ENCODE measurements at regions not wholly inside any gene's neighbourhood (a gene's known extent, or its start where the extent isn't known, plus 50 kb on each side); places are given as distances from the start of the nearest gene placed in this dataset.

GRCh38 chr5:114311281-114311680, 50.6 kb upstream of the KCNN2 start:
- RAD21 ChIA-PET (ENCODE audit: low non-redundant PET in 1 of 2, low total read pairs in 2 of 2, uncharacterized antibody in 2 of 2, unreplicated experiment in 2 of 2) = no interaction called here
- Histone ChIP-seq H3K4me2 (ENCODE audit: low read length) (no peak overlapping the region), H3K27ac (ENCODE audit: low read depth, low read length) (no peak overlapping the region), H4K20me1 (ENCODE audit: insufficient read depth) (no peaks in the 10 kb centered on the region), H2AFZ (ENCODE audit: low read depth, low read length, poor library complexity, severe bottlenecking) (no peak overlapping the region), H3K4me3 (replicated peaks in 1 of 2; ENCODE audit: low read depth in 1 of 2, low read length in 2 of 2) (no peak overlapping the region), H3K79me2 (ENCODE audit: insufficient read depth, low read length) (no peaks in the 10 kb centered on the region), H3K9me2 (ENCODE audit: insufficient read depth) (no peaks in the 10 kb centered on the region), H3K27me3 (ENCODE audit: insufficient read depth, low read length) (peaks cover 19% of the 10 kb centered on the region; the same call in 1 of the 2 replicates), H3K9ac (ENCODE audit: low read length) (no peak overlapping the region), H3K9me3 (ENCODE audit: control insufficient read depth in 1 of 2, insufficient read depth in 1 of 2, low read depth in 1 of 2, low read length in 2 of 2) (no peaks in the 10 kb centered on the region), H3K36me3 (ENCODE audit: control insufficient read depth in 1 of 2, insufficient read depth in 2 of 2, low read length in 2 of 2) (no peaks in the 10 kb centered on the region), H3K4me1 (ENCODE audit: control insufficient read depth in 1 of 2, insufficient read depth in 2 of 2, low read length in 2 of 2) (no peaks in the 10 kb centered on the region)
- intact Hi-C loops (cut with micrococcal nuclease) = no loop called here
- CTCF ChIA-PET = no interaction called here
- no peak for TF ChIP-seq CEBPB (IDR thresholded peaks at IDR 0.05; ENCODE audit: low read depth)
- TF ChIP-seq POLR2A (IDR thresholded peaks at IDR 0.05; ENCODE audit: borderline replicate concordance, extremely low read depth, insufficient read depth, insufficient read length) = no peak
- TF ChIP-seq EZH2phosphoT487 (IDR thresholded peaks at IDR 0.05; ENCODE audit: borderline replicate concordance) = no peak
- no peak for TF ChIP-seq SRF (IDR thresholded peaks at IDR 0.05; ENCODE audit: low read depth)
- no peak for TF ChIP-seq TCF7L2 (IDR thresholded peaks at IDR 0.05; ENCODE audit: borderline replicate concordance, extremely low read depth, insufficient read depth, insufficient read length)
- no peak for TF ChIP-seq CBX3 (IDR thresholded peaks at IDR 0.05; ENCODE audit: low read depth)
- no peak for TF ChIP-seq ATF3 (IDR thresholded peaks at IDR 0.05)
- no peak for TF ChIP-seq ZNF274 (IDR thresholded peaks at IDR 0.05; ENCODE audit: low read depth, low read length)
- DNase-seq (ENCODE audit: low read depth, low spot score) (no peak), ATAC-seq (no peak)
- POLR2A ChIA-PET = no interaction called here
- BruUV-seq (replicated peaks) = no TSS peak

- intact Hi-C loops (cut with micrococcal nuclease) = no loop called here
- CTCF ChIA-PET = no interaction called here
- Histone ChIP-seq H3K4me3 (replicated peaks in 1 of 2; ENCODE audit: low read depth in 1 of 2, low read length in 2 of 2) (no peak overlapping the region), H3K4me1 (ENCODE audit: control insufficient read depth in 1 of 2, insufficient read depth in 2 of 2, low read length in 2 of 2) (no peaks in the 10 kb centered on the region), H3K27ac (ENCODE audit: low read depth, low read length) (no peak overlapping the region), H3K9ac (ENCODE audit: low read length) (no peak overlapping the region), H3K79me2 (ENCODE audit: insufficient read depth, low read length) (no peaks in the 10 kb centered on the region), H2AFZ (ENCODE audit: low read depth, low read length, poor library complexity, severe bottlenecking) (no peak overlapping the region), H3K27me3 (ENCODE audit: insufficient read depth, low read length) (peaks cover 25% of the 10 kb centered on the region; the same call in 1 of the 2 replicates), H3K4me2 (ENCODE audit: low read length) (no peak overlapping the region), H3K9me3 (ENCODE audit: control insufficient read depth in 1 of 2, insufficient read depth in 1 of 2, low read depth in 1 of 2, low read length in 2 of 2) (no peaks in the 10 kb centered on the region), H3K36me3 (ENCODE audit: control insufficient read depth in 1 of 2, insufficient read depth in 2 of 2, low read length in 2 of 2) (no peaks in the 10 kb centered on the region), H3K9me2 (ENCODE audit: insufficient read depth) (no peaks in the 10 kb centered on the region), H4K20me1 (ENCODE audit: insufficient read depth) (no peaks in the 10 kb centered on the region)
- POLR2A ChIA-PET = no interaction called here
- RAD21 ChIA-PET (ENCODE audit: low non-redundant PET in 1 of 2, low total read pairs in 2 of 2, uncharacterized antibody in 2 of 2, unreplicated experiment in 2 of 2) = no interaction called here
- BruUV-seq (replicated peaks) = no TSS peak
- no peak for TF ChIP-seq SRF (IDR thresholded peaks at IDR 0.05; ENCODE audit: low read depth)
- TF ChIP-seq ELF1 (IDR thresholded peaks at IDR 0.05; ENCODE audit: borderline replicate concordance, low read depth) = no peak
- no peak for TF ChIP-seq POLR2AphosphoS5 (IDR thresholded peaks at IDR 0.05; ENCODE audit: low read depth, low read length)
- no peak for TF ChIP-seq ATF3 (IDR thresholded peaks at IDR 0.05)
- ATAC-seq = no peak
- DNase-seq (ENCODE audit: low read depth, low spot score) = no peak
These were observed 49.9 kb upstream of the KCNN2 start for GRCh38 chr5:114311968-114312367.
